ENCODE measurements at regions not wholly inside any gene's neighbourhood (a gene's known extent, or its start where the extent isn't known, plus 50 kb on each side); places are given as distances from the start of the nearest gene placed in this dataset.

DNA sequence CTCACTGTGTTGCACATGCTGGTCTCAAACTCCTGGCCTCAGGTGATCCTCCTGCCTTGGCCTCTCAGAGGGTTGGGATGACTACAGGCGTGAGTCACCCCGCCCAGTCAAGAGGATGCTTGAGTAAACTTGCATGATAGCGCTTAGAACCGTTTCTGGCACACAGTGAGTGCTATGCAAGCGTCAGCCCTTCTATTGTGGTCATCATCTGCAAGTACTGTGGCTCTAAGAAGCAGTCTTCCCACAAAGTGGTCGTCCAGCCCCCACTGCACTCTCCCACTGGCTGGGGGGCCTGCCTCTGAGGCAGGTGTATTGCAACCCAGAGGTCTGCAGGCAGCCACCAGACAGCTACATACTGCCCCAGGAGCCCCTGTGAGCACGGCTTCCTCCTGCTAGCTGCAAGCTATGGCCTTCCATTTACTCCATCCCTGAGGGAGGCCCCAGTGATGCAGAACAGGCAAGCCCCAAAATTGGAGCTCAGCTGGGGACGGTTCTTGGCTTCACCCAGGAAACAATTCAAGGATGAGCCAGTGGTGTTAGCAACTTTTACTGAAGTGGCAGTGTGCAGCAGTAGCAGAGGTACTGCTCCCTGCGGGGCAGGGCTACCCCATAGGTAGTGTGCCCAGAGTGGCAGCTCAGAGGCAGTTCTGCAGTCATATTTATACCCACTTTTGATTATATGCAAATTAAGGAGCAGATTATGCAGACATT is 95.4 kb downstream of the LSM3 start:
- no peak for DNase-seq

- no peak for DNase-seq
Measured at GRCh38 chr3:14274612-14274936, 96.0 kb downstream of the LSM3 start.

DNA sequence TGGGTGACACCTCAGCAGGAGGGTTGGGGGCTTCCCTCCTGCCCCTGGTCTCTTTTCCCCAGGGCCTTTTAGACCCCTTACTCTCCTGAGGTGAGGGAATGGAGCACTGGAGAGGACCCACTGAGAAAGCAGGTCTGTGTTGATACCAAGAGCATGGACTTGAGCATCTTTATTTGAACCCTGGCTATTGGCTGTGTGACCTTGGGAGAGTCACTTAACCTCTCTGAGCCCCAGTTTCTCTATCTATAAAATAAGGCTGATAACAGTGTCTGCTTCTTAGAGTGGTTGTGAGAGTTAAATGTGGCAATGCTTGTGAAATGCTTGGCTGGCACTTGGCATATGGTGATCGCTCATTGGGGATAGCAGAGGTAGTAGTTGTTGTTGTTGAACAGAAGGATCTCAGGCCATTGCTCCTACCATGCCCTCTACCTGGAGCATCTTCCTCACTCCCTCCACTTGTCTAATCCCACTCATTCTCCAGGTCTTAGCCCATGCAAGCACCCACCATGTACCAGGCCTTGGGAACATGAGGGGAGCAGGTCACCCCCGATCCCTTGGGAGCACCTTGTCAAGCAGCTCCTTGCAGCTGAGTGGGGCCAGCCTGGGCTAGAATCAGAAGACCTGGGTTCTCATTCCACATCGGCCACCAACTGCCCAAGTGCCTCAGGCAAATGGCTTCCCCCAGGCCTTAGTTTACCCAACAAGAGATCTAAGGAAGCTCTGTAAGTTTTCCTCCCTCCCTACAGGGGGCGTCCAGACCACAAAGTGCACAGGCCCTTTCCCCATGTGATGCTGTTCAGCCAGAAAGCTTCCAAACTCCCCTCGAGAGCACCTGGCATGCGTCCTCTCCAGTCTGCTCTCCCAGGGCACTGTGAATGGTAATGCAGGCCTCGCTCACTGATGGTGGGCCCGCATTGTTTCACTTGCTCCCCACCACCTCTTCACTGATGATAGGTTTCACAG is 96.7 kb downstream of the LSM3 start:
- no peak for DNase-seq

DNA sequence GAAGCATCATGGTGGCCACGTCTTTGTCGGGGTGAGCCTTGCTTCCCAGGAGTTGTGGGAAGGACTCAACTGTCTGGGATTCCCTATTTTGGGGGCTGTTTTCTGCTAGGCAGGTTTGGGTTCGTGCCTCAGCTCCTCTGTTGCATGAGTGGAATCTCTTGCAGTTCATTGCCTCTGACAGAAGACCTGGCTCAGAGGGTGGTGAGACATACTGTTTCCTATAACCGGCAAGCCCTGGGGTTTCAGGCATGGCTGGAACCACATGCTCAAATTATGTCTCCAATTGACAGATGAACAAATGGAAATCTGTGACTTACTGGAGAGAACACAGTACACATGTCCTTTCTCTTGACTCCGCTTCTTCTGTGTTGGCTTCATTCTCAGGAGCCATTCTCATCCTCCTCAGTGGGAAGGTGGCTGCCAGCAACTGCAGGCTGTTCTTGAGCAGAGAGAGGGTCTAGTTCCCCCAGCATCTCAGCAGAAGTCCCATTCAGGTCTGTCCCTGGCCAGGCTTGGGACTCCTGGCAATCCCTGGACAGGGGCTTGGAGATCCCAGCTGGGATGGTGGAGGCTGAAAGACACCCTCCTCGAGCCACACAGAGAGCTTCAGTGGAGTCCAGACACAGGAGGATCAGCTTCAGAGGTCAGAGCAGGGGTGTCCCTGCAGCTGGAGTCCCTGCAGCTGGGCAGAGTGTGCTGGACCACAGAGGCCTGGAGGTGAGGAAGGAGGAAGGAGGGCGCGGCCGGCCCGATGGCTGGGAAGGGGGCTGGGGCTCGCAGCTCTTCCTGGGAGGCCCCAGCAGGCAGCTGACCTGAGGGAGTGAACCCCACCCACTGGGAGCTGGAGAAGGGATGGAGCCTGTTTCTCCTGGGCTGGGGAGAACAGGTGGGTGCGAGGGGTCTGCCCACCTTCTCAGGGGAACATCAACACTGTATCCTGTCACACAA is 97.6 kb downstream of the LSM3 start:
- DNase-seq = no peak

- DNase-seq = no peak
Measured at GRCh38 chr3:14277557-14277956, 98.9 kb downstream of the LSM3 start.

- no peak for DNase-seq
Measured at GRCh38 chr3:14278265-14278798, 99.7 kb downstream of the LSM3 start.

- no peak for DNase-seq
Measured at GRCh38 chr3:14278799-14279625, 100.4 kb downstream of the LSM3 start.

DNA sequence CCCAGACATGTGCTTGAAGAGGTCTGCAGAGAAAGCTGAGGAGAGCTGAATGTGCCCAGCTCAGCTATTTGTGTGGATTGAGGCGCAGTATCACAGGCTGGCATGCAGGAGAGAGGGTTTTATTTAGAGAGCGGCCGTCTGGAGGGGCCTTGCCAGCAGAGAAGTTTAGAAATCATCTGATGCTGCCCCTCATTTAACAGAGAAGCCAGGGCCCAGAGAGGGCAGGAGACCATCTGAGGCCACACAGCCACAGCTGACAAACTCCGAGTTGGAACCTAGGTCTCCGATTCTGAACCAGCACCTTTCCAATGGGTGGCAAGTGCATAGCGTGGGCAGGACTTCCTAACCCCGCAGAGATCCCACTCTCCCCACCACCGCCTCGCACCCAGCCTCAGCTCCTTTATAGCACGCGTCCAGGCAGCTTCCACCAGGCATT is 101.0 kb downstream of the LSM3 start:
- DNase-seq = no peak

GRCh38 chr3:14280326-14280725 is 101.7 kb downstream of the LSM3 start:
- no peak for DNase-seq

DNA sequence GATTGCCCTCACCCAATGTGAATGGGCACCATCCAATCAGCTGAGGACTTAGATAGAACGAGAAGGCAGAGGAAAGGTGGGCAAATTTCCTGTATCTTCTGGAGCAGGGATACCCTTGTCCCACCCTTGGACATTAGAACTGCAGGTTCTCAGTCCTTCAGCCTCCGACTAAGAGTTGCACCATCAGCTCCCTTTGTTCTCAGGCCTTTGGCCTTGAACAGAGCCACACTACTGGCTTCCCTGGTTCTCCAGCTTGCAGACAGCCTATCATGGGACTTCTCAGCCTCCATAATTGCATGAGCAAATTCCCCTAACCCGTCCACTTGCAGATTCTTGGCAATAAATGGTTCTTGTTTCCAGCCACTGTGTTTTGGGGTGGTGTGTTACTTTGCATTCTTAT is 102.4 kb downstream of the LSM3 start:
- no peak for DNase-seq

DNA sequence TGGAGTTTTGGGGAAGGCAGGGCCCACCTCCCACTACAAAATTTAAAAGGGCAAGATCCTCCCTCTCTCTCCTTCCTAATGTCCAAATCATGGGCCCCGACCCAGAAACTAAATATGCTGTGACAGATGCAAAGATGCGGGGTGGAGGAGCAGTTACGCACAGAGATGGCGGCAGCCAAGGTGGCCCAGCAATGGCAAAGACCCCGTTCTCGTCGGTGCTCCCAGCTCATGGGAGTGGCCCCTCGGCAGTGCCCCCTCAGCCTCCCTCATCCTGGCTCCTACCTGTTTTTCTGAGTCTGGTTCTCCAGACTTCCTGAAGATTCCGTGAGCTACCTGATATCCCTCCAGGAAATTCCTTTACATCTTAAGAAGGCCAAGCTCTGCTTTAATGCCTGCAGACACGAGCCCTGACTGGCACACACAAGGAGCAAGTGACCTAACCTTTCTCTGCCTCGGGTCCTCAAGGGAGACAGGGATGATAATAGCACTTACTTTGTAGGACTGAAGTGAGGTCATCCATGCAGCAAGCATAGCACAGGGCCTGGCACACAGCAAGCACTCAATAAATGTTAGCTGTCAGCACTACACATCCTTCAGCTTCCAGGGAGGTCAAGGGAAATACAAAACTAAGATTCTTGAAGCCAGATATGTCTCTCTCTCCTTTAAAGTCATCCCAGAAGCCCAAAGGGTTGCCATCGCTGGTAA is 103.5 kb downstream of the LSM3 start:
- DNase-seq = no peak

- DNase-seq = no peak
Measured at GRCh38 chr3:14282706-14283075, 104.1 kb downstream of the LSM3 start.

GRCh38 chr3:14283092-14283812 is 104.6 kb downstream of the LSM3 start:
- DNase-seq = no peak

- no peak for DNase-seq
Measured at GRCh38 chr3:14283813-14284438, 105.3 kb downstream of the LSM3 start.

DNA sequence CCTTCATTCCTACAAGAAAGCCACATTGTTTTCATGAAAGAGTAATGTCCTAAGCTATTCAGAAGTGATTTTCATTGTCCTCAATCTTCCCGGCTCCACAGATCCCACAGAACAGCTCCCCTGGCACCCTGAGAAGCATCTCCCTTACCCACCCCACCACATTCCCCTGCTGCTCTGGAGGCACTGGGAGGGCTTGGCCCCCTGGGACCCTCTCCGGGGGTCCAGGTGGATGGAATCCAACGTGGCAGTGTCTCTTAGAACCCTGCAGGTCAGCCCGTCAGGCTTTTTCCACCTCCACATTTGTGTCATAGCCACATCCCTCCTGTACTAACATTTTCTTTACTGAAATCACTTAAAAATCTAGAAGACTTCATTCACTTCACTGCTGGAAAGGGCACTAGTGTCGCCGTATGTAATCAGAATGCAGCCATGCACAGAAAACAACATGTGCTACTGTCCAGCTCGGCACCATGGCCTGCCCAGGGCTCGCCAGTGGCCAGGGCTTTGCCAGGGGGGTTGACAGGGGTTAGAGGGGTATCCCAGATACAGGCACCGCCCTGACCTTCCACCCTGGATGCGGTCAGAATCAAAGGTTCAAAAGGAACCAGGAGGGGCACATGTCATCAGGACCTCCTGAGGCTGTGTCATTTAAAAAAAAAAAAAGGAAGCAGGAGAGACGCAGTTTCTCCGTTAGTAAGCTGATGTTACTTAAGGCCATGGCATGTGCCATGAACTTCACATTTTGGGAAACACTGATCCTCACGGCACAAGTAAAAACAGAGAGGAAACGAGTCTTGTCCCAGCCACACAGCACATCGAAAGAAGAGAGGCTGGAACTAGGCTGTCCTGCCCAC is 106.3 kb downstream of the LSM3 start:
- no peak for DNase-seq

DNA sequence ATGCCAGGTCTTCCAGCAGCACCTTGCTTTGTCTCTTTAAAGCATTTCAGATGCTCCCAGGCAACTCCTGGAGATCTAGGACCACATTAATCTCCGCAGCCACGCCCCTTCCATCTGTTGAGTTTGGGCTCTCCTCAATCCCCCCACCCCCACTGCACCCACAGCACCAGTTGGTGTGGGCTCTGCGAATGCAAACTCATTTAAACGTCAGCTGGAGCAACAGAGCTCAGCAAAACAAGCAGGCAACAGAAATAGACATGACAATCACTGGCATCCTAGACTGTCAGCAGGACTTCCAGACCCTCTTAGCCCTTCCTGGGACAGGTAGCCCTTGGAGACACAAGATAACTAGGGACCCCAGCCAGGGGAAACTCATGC is 106.9 kb downstream of the LSM3 start:
- DNase-seq = peak; percentile 51

GRCh38 chr3:14286887-14287500 is 108.4 kb downstream of the LSM3 start:
- DNase-seq = no peak

DNA sequence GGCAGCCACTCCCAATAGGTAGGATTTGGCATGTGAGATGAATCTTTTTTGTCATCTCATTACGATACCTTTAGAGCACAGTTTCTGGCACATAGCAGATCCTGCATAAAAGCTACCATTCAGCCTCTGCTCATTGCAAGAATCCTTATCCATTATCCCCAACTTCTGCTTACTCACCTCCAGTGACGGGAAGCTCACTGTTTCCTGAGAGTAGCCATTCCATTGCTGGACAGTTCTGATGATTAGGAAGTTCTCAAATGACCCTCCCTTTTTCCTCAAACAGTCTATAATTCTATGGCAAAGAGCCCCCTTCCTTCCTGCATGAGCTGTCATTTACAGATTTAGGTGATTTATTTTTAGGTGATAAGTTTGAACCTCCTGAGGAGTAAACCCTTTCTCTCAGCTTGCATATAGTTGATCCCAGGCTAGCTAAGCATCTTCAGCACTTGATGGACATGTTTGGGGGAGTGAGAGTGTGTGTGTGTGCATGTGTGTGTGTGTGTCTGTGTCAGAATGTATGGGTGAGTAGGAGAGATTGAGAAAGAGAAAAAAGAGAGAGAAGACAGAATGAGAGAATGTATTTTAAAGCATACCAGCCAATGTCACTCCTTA is 109.7 kb downstream of the LSM3 start:
- DNase-seq = no peak
